Chondrocyte (in vitro differentiated cells): ENCODE measurements at regions not wholly inside any gene's neighbourhood (a gene's known extent, or its start where the extent isn't known, plus 50 kb on each side); places are given as distances from the start of the nearest gene placed in this dataset.
A peak's percentile ranks its signal among the peaks of the same experiment; 100 is the strongest.

Experiments used
- DNase-seq: peaks from one replicate; pipeline ENCODE4 v3.0.0; 2021; ENCODE audit warnings: mixed read lengths, low spot score
- H3K27ac Mint-ChIP-seq: one replicate; pipeline ENCODE4 v1.8.0; 2021; ENCODE audit warnings: mild to moderate bottlenecking, moderate library complexity, mixed read lengths; ENCODE audit not compliant: unreplicated experiment
- H3K27me3 Mint-ChIP-seq: 2 replicates; pipeline ENCODE4 v1.8.0; 2021; ENCODE audit warnings: low read depth, mixed read lengths
- H3K36me3 Mint-ChIP-seq: 2 replicates; pipeline ENCODE4 v1.8.0; 2021; ENCODE audit warnings: low read depth, mixed read lengths
- H3K4me1 Mint-ChIP-seq: 2 replicates; pipeline ENCODE4 v1.8.0; 2021; ENCODE audit warnings: low read depth, mild to moderate bottlenecking, mixed read lengths
- H3K4me3 Mint-ChIP-seq: one replicate; pipeline ENCODE4 v1.8.0; 2021; ENCODE audit warnings: mild to moderate bottlenecking, moderate library complexity, mixed read lengths; ENCODE audit not compliant: unreplicated experiment
- H3K9me3 Mint-ChIP-seq: 2 replicates; pipeline ENCODE4 v1.8.0; 2021; ENCODE audit warnings: low read depth, mixed read lengths
- TF ChIP-seq, protein P1 (sequence below): fragments of 200-600 bp; sonication (generic); IDR thresholded peaks from 2 replicates; pipeline ENCODE4 v1.5.0; 2021; ENCODE audit warnings: antibody characterized with exemption, mild to moderate bottlenecking, moderate library complexity

DNA sequence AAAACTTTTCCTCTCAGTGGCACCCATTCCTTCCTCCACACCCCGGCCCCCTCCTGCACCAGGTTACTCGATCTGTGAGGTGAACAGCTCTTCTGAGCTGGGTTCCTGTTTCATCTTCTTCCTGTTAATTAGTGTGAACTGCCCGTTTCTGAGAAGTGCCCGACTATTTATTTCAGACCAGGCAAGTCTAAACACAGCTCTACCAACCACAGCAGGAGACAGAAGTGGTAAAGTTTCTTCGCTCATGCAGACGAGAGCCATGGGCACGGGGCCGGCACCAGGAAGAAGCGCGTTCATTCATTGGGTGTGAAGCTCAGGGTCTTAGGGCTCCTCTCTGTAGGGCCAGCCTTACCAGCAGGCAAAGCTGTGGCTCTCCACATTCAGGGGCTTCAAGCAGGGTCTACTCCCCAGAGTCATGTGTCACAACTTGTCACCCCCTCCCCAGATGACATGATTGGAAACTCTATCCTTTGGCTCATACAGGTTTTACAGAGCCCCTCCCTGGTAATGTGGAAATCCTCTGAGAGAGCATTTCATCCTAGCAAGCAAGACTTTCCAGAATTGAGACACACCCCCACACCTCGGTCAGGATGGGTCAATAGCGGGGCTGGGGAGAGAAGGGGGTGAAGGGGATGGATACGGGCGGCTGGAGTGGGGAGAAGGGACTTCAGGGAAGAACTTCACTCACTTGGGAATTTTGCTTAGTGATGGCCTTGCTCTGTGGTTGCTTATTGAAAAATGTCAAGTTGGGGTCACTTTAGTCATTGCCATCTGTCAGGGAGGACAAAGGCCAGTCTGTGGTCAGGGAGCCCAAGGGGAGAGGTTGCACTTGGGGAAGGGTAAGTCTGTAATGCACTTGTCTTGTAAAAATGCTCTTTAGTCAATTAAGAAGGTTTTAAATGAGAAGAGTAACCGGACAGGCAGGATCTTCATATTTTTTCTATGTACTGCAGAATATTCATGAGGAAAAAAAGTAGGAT lies 121.6 kb upstream of the TRIM2 start:
- TF ChIP-seq, protein P1, sequence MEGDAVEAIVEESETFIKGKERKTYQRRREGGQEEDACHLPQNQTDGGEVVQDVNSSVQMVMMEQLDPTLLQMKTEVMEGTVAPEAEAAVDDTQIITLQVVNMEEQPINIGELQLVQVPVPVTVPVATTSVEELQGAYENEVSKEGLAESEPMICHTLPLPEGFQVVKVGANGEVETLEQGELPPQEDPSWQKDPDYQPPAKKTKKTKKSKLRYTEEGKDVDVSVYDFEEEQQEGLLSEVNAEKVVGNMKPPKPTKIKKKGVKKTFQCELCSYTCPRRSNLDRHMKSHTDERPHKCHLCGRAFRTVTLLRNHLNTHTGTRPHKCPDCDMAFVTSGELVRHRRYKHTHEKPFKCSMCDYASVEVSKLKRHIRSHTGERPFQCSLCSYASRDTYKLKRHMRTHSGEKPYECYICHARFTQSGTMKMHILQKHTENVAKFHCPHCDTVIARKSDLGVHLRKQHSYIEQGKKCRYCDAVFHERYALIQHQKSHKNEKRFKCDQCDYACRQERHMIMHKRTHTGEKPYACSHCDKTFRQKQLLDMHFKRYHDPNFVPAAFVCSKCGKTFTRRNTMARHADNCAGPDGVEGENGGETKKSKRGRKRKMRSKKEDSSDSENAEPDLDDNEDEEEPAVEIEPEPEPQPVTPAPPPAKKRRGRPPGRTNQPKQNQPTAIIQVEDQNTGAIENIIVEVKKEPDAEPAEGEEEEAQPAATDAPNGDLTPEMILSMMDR, result no peak
- peaks cover 2% of the 10 kb centered on the region for H3K36me3 Mint-ChIP-seq
- H3K4me1 Mint-ChIP-seq, result peaks cover 17% of the 10 kb centered on the region
- no peaks in the 10 kb centered on the region for H3K27me3 Mint-ChIP-seq
- DNase-seq, result no peak
- H3K9me3 Mint-ChIP-seq, result peaks cover 3% of the 10 kb centered on the region
- no peak overlapping the region for H3K4me3 Mint-ChIP-seq
- H3K27ac Mint-ChIP-seq, result no peak overlapping the region

DNA sequence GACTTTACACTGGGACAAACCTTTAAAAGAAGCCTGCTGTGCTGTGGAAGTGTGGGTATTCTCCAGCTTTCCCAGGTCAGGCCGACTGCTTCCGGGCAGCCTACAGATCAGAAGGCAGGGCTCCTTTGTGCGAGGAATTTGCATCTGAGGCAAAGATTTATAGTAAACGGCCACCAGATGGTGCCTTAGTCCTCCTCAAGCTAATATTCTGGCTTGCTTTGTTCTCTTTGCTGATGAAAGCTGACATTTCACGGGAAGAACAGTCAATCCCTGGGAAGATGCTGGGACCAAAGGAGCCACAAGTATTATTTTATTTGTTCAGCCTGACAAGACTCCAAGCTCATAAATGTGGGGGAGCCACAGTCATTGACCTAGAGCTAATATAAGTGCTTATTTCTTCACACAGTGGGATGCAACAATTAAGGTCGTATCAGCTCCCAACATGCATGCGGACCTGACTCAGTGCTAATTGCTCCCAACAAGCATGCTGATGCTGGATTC lies 120.7 kb upstream of the TRIM2 start:
- DNase-seq, result no peak

DNA sequence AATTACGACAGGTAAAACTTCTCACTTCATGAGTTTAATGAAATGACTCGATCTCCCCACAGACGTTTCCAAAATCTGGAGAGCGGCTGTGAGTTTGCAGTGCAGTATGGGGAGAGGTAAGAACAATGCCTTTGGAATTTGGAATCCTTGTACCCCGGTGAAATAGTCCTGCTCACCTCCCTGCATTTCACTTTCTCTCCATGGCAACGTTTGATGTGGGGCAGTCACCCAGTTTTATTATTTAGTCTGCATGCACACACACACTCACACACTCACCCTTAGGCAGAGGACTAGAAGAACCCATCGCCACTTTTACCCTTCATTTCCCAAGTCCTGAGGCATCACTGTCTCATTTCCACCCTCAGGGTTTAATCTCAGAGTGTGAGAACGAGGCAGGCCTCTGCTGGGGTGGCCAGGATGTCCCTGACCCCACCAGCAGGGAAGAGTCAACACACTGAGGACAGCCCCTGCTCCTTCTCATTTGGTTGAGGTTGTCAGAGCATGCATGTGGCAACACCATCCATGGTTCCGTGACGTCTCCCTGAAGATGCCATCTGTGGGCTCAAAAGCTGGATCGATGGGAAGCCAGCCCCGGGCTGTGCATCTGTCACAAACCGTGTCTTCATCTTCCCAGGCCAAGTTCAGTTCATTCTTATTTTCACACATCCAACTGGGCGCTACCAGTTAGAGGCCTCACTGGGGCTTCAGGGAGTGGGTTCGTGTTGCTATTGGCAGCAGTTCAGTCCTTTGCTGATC lies 119.8 kb upstream of the TRIM2 start:
- TF ChIP-seq, protein P1, result no peak
- Mint-ChIP-seq H3K4me1 (peaks cover 24% of the 10 kb centered on the region), H3K36me3 (peaks cover 2% of the 10 kb centered on the region), H3K4me3 (no peak overlapping the region), H3K27me3 (no peaks in the 10 kb centered on the region), H3K9me3 (no peaks in the 10 kb centered on the region), H3K27ac (no peak overlapping the region)
- no peak for DNase-seq

More for the DNA sequence above, 120.7 kb upstream of the TRIM2 start:
- H3K4me3 Mint-ChIP-seq, result no peak overlapping the region
- peak overlapping the region; percentile 43 for H3K27ac Mint-ChIP-seq
- TF ChIP-seq, protein P1, result peak; percentile 87
- H3K4me1 Mint-ChIP-seq, result peaks cover 17% of the 10 kb centered on the region
- peaks cover 2% of the 10 kb centered on the region for H3K36me3 Mint-ChIP-seq
- H3K9me3 Mint-ChIP-seq, result no peaks in the 10 kb centered on the region
- H3K27me3 Mint-ChIP-seq, result no peaks in the 10 kb centered on the region

DNA sequence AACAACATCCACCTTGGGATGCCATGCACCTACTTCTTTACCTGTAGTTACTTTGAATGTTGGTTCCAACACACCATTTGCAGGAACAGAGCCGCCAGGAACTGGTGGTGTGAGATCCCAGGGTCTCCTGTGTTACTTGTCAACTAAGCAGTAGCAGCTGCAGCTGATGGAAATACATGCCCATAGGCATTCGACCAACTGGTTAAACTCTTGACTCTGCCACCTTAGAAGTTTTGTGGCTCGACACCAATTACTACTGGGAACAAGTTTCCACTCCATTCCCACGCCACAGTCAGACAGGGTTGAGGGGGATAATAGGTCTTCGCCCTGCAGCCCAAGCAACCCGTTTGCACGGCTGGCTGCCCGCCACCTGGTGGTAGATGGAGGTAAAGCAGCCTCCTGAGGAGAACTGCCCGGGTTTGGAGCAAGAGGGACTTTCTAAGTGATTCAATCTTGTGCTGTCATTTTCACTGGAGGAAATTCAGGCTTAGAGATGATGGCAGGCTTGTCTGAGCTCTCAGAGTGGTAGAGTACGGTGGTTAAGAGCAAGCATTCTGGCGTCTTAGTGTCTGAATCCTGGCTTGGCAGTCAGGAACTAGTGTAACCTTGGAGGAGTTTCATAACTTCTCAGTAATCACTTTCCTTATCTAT lies 119.1 kb upstream of the TRIM2 start:
- no peaks in the 10 kb centered on the region for H3K27me3 Mint-ChIP-seq
- H3K9me3 Mint-ChIP-seq, result no peaks in the 10 kb centered on the region
- TF ChIP-seq, protein P1, result peak; percentile 99
- peaks cover 24% of the 10 kb centered on the region for H3K4me1 Mint-ChIP-seq
- H3K4me3 Mint-ChIP-seq, result no peak overlapping the region
- no peak for DNase-seq
- H3K27ac Mint-ChIP-seq, result no peak overlapping the region
- peaks cover 2% of the 10 kb centered on the region for H3K36me3 Mint-ChIP-seq
